H1 (cell line): ENCODE measurements at regions not wholly inside any gene's neighbourhood (a gene's known extent, or its start where the extent isn't known, plus 50 kb on each side); places are given as distances from the start of the nearest gene placed in this dataset.

Experiments used
- CTCF ChIA-PET: fragments of 300-600 bp; sonication (Branson Sonifier 250); formaldehyde crosslinking; loops from one replicate; lab custom pipeline; 2021; ENCODE audit not compliant: partially characterized antibody; lab: Charles Lee
- POLR2A ChIA-PET: fragments of 300-600 bp; sonication (Branson Sonifier 250); formaldehyde crosslinking; loops from one replicate; lab custom pipeline; 2021; ENCODE audit warnings: inconsistent platforms; ENCODE audit not compliant: partially characterized antibody; lab: Charles Lee
- DNase-seq, 2 experiments: peaks; one replicate each; pipeline versions ENCODE4 v3.0.0 to v3.0.0-alpha.2; 2010 to 2022; ENCODE audit warnings: low spot score in 2 of 2, low read depth in 1 of 2, mixed read lengths in 1 of 2
- FAIRE-seq: peaks from 2 replicates; lab custom pipeline; 2011; peaks lifted over from hg19 to GRCh38; lab: Jason Lieb, UNC
- H2AFZ ChIP-seq: 2 replicates; pipeline ENCODE4 v1.8.1; 2012; ENCODE audit warnings: low read length, inconsistent platforms
- H2AK5ac ChIP-seq: 2 replicates; pipeline ENCODE4 v1.6.1; 2013; ENCODE audit warnings: low read depth, low read length
- H2BK120ac ChIP-seq: replicated peaks from 2 replicates; pipeline ENCODE3; 2013; ENCODE audit warnings: low read depth, low read length, inconsistent platforms
- H2BK12ac ChIP-seq: 2 replicates; pipeline ENCODE4 v1.6.1; 2013; ENCODE audit warnings: low read depth, low read length
- H2BK15ac ChIP-seq: 2 replicates; pipeline ENCODE4 v1.6.1; 2013; ENCODE audit warnings: low read length
- H2BK20ac ChIP-seq: 2 replicates; pipeline ENCODE4 v1.6.1; 2013; ENCODE audit warnings: low read length
- H2BK5ac ChIP-seq: 2 replicates; pipeline ENCODE4 v1.6.1; 2013; ENCODE audit warnings: low read depth, low read length
- H3K14ac ChIP-seq: 2 replicates; pipeline ENCODE4 v1.6.1; 2013; ENCODE audit warnings: inconsistent platforms; ENCODE audit not compliant: insufficient read length
- H3K18ac ChIP-seq: 2 replicates; pipeline ENCODE4 v1.6.1; 2013; ENCODE audit warnings: low read length; ENCODE audit errors: extremely low read depth
- H3K23ac ChIP-seq: 2 replicates; pipeline ENCODE4 v1.6.1; 2013; ENCODE audit warnings: inconsistent platforms; ENCODE audit not compliant: insufficient read length
- H3K23me2 ChIP-seq: 2 replicates; pipeline ENCODE4 v1.6.1; 2013; ENCODE audit warnings: low read depth, low read length
- H3K27ac ChIP-seq: 2 replicates; pipeline ENCODE4 v1.6.1; 2011; ENCODE audit warnings: low read depth, low read length, inconsistent platforms
- H3K27me3 ChIP-seq, 4 experiments: replicated peaks in 1 of 4; 1 replicate in 1 of 4; 2 replicates in 3 of 4; pipeline versions ENCODE4 v1.6.1 to v1.8.1; 2011 to 2013; ENCODE audit warnings: low read length in 3 of 4, mild to moderate bottlenecking in 3 of 4, inconsistent platforms in 2 of 4, mixed read lengths in 2 of 4, moderate library complexity in 1 of 4; ENCODE audit not compliant: control insufficient read depth in 3 of 4, insufficient read depth in 3 of 4; ENCODE audit errors: extremely low read depth in 1 of 4
- H3K36me3 ChIP-seq, 4 experiments: 2 replicates each; pipeline versions ENCODE4 v1.6.1 to v1.8.1; 2011 to 2013; ENCODE audit warnings: mild to moderate bottlenecking in 4 of 4, low read length in 3 of 4, moderate library complexity in 2 of 4, control low read depth in 1 of 4, inconsistent platforms in 1 of 4; ENCODE audit not compliant: insufficient read depth in 4 of 4, control insufficient read depth in 2 of 4
- H3K4ac ChIP-seq: replicated peaks from 2 replicates; pipeline ENCODE3; 2013; ENCODE audit warnings: low read length, low read depth, mixed read lengths, inconsistent platforms; ENCODE audit not compliant: insufficient read length
- H3K4me1 ChIP-seq, 4 experiments: replicated peaks in 1 of 4; 1 replicate in 1 of 4; 2 replicates in 3 of 4; pipeline versions ENCODE4 v1.6.1 to v1.8.1; 2011 to 2013; ENCODE audit warnings: low read length in 3 of 4, inconsistent platforms in 2 of 4, mixed read lengths in 1 of 4; ENCODE audit not compliant: insufficient read depth in 4 of 4, control insufficient read depth in 3 of 4
- H3K4me2 ChIP-seq, 2 experiments: 2 replicates each; pipeline versions ENCODE4 v1.6.1 to v1.8.1; 2011 to 2013; ENCODE audit warnings: low read depth in 2 of 2, low read length in 2 of 2, control low read depth in 1 of 2, inconsistent platforms in 1 of 2, mild to moderate bottlenecking in 1 of 2; ENCODE audit not compliant: insufficient read depth in 1 of 2
- H3K4me3 ChIP-seq, 4 experiments: fragments of 200-600, 300-600 bp in 1 of 4; sonication (generic), shearing (Covaris generic), sonication (Bioruptor Twin) in 1 of 4; 2 replicates each; pipeline versions ENCODE4 v1.5.1 to v1.8.1; 2011 to 2016; ENCODE audit warnings: low read length in 4 of 4, low read depth in 3 of 4, control low read depth in 2 of 4, inconsistent platforms in 2 of 4, mild to moderate bottlenecking in 2 of 4, mixed read lengths in 1 of 4, moderate library complexity in 1 of 4; ENCODE audit not compliant: insufficient read depth in 2 of 4; ENCODE audit errors: extremely low read depth in 1 of 4
- H3K56ac ChIP-seq: replicated peaks from 2 replicates; pipeline ENCODE3; 2013; ENCODE audit warnings: low read depth, mild to moderate bottlenecking, mixed read lengths, low read length, inconsistent platforms; ENCODE audit not compliant: insufficient read length
- H3K79me1 ChIP-seq: 2 replicates; pipeline ENCODE4 v1.6.1; 2013; ENCODE audit warnings: low read depth, low read length, control low read depth
- H3K79me2 ChIP-seq, 2 experiments: 2 replicates each; pipeline versions ENCODE4 v1.6.1 to v1.8.1; 2012 to 2013; ENCODE audit warnings: low read length in 2 of 2, mild to moderate bottlenecking in 2 of 2, inconsistent platforms in 1 of 2; ENCODE audit not compliant: insufficient read depth in 2 of 2, control insufficient read depth in 1 of 2
- H3K9ac ChIP-seq, 4 experiments: replicated peaks in 1 of 4; 1 replicate in 1 of 4; 2 replicates in 3 of 4; pipeline versions ENCODE4 v1.6.1 to v1.8.1; 2011 to 2013; ENCODE audit warnings: low read depth in 3 of 4, low read length in 3 of 4, control low read depth in 2 of 4, mild to moderate bottlenecking in 2 of 4, moderate library complexity in 2 of 4, inconsistent platforms in 1 of 4; ENCODE audit errors: extremely low read depth in 1 of 4
- H3K9me3 ChIP-seq, 2 experiments: 2 replicates each; pipeline versions ENCODE4 v1.6.1 to v1.8.1; 2012 to 2013; ENCODE audit warnings: mild to moderate bottlenecking in 2 of 2, moderate library complexity in 2 of 2, control low read depth in 1 of 2, inconsistent platforms in 1 of 2, low read depth in 1 of 2, low read length in 1 of 2, mixed read lengths in 1 of 2; ENCODE audit not compliant: insufficient read depth in 2 of 2
- H4K20me1 ChIP-seq, 2 experiments: replicated peaks in 1 of 2; 2 replicates each; pipeline versions ENCODE3 to v1.8.1; 2011 to 2013; ENCODE audit warnings: inconsistent platforms in 2 of 2, low read length in 2 of 2, mild to moderate bottlenecking in 1 of 2; ENCODE audit not compliant: insufficient read depth in 2 of 2, control insufficient read depth in 1 of 2
- H4K5ac ChIP-seq: 2 replicates; pipeline ENCODE4 v1.6.1; 2013; ENCODE audit warnings: low read length, low read depth, mixed read lengths, inconsistent platforms; ENCODE audit not compliant: insufficient read length
- H4K8ac ChIP-seq: 2 replicates; pipeline ENCODE4 v1.8.0; 2013; ENCODE audit warnings: mild to moderate bottlenecking, moderate library complexity, low read length, inconsistent platforms; ENCODE audit not compliant: insufficient read depth; ENCODE audit errors: extremely low read depth
- H4K91ac ChIP-seq: replicated peaks from 2 replicates; pipeline ENCODE3; 2013; ENCODE audit warnings: low read length, mixed read lengths, inconsistent platforms; ENCODE audit not compliant: insufficient read length
- ASH2L ChIP-seq: fragments of 200-600, 300-600 bp; sonication (generic); IDR thresholded peaks from one replicate; pipeline ENCODE4 v1.7.1; 2017; ENCODE audit warnings: low read length
- BACH1 ChIP-seq: IDR thresholded peaks from 2 replicates; pipeline ENCODE4 v1.6.1; 2012; ENCODE audit warnings: low read length, improper control_type of control experiment
- CTBP2 ChIP-seq: IDR thresholded peaks from 2 replicates; pipeline ENCODE4 v1.7.0; 2011; ENCODE audit warnings: borderline replicate concordance, mild to moderate bottlenecking, moderate library complexity, mixed read lengths, low read length; ENCODE audit not compliant: insufficient read depth, insufficient read length
- GTF2F1 ChIP-seq: IDR thresholded peaks from 2 replicates; pipeline ENCODE4 v1.6.1; 2012; ENCODE audit warnings: low read depth, low read length, improper control_type of control experiment, borderline replicate concordance
- NANOG ChIP-seq: IDR thresholded peaks from 2 replicates; pipeline ENCODE4 v1.6.1; 2011; ENCODE audit warnings: low read length, low read depth, mild to moderate bottlenecking, inconsistent platforms; ENCODE audit not compliant: insufficient read depth, poor library complexity, severe bottlenecking
- POLR2A ChIP-seq, 2 experiments: IDR thresholded peaks; 1 replicate in 1 of 2; 2 replicates in 1 of 2; pipeline ENCODE4 v1.6.1; 2011; ENCODE audit warnings: low read depth in 2 of 2, low read length in 2 of 2, mild to moderate bottlenecking in 2 of 2; ENCODE audit errors: control extremely low read depth in 1 of 2
- POU5F1 ChIP-seq: IDR thresholded peaks from 2 replicates; pipeline ENCODE4 v1.6.1; 2011; ENCODE audit warnings: low read depth, mild to moderate bottlenecking, low read length, moderate library complexity
- RAD21 ChIP-seq, 2 experiments: IDR thresholded peaks in 1 of 2; conservative IDR thresholded peaks in 1 of 2; 2 replicates each; pipeline ENCODE4 v1.6.1; 2011; ENCODE audit warnings: low read depth in 2 of 2, low read length in 2 of 2, improper control_type of control experiment in 1 of 2, inconsistent platforms in 1 of 2, mild to moderate bottlenecking in 1 of 2, moderate library complexity in 1 of 2
- RFX5 ChIP-seq: IDR thresholded peaks from 2 replicates; pipeline ENCODE4 v1.6.1; 2011; ENCODE audit warnings: low read depth, low read length, improper control_type of control experiment, borderline replicate concordance
- TAF7 ChIP-seq: optimal IDR thresholded peaks from 2 replicates; pipeline ENCODE3; 2011; ENCODE audit warnings: low read depth, mild to moderate bottlenecking, inconsistent platforms, low read length, moderate library complexity, borderline replicate concordance
- TCF12 ChIP-seq: IDR thresholded peaks from 2 replicates; pipeline ENCODE4 v1.6.1; 2011; ENCODE audit warnings: low read depth, mild to moderate bottlenecking, low read length
- TF ChIP-seq, protein P1 (sequence below): IDR thresholded peaks from 2 replicates; pipeline ENCODE4 v1.6.1; 2011; ENCODE audit warnings: low read length, improper control_type of control experiment
- TF ChIP-seq, protein P2 (sequence below): IDR thresholded peaks from 2 replicates; pipeline ENCODE4 v1.6.1; 2012; ENCODE audit warnings: inconsistent platforms

DNA sequence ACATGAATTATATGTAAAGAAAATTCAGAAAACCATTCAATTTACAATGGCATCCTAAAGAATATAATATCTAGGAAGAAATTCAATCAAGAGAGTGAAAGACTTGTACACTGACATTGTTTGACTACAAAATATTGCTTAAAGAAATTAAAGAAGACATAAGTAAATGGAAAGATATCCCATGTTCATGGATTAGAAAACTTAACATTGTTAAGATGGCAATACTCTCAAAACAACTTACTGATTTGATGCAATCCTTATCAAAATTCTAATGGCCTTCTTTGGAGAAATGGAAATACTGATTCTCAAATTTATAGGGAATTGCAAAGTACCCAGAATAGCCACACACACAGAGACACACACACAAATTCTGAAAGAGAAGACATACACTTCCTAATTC, 298.3 kb upstream of the EXOC2 start:
- Histone ChIP-seq H2BK12ac (no peak overlapping the region), H3K4me2 (no peak overlapping the region), H3K4me3 (no peak overlapping the region), H2BK5ac (no peak overlapping the region), H3K27ac (no peak overlapping the region), H3K4me1 (no peaks in the 10 kb centered on the region), H4K20me1 (no peaks in the 10 kb centered on the region), H2AFZ (no peak overlapping the region), H2BK120ac (no peak overlapping the region), H4K91ac (no peak overlapping the region), H3K23me2 (no peaks in the 10 kb centered on the region), H3K9ac (no peak overlapping the region), H3K79me2 (no peaks in the 10 kb centered on the region), H4K8ac (no peak overlapping the region)
- CTCF ChIA-PET: no interaction called here
- TF ChIP-seq GTF2F1: no peak
- no peak for TF ChIP-seq CTBP2
- TF ChIP-seq BACH1: no peak
- TF ChIP-seq POU5F1: no peak
- TF ChIP-seq, protein P1, sequence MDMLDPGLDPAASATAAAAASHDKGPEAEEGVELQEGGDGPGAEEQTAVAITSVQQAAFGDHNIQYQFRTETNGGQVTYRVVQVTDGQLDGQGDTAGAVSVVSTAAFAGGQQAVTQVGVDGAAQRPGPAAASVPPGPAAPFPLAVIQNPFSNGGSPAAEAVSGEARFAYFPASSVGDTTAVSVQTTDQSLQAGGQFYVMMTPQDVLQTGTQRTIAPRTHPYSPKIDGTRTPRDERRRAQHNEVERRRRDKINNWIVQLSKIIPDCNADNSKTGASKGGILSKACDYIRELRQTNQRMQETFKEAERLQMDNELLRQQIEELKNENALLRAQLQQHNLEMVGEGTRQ: no peak
- no peak for TF ChIP-seq POLR2A (IDR thresholded peaks at IDR 0.05; ENCODE audit: control extremely low read depth in 1 of 2, low read depth in 2 of 2, low read length in 2 of 2)
- TF ChIP-seq ASH2L: no peak
- TF ChIP-seq TCF12: no peak
- TF ChIP-seq RFX5: no peak
- no peak for TF ChIP-seq RAD21 (IDR thresholded peaks at IDR 0.05 in 1 of 2, conservative IDR thresholded peaks at IDR 0.05 in 1 of 2; ENCODE audit: low read depth in 2 of 2, low read length in 2 of 2)
- TF ChIP-seq TAF7: no peak
- TF ChIP-seq, protein P2, sequence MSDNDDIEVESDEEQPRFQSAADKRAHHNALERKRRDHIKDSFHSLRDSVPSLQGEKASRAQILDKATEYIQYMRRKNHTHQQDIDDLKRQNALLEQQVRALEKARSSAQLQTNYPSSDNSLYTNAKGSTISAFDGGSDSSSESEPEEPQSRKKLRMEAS: no peak
- TF ChIP-seq NANOG: no peak
- TF ChIP-seq, all 59 proteins: peak for 0
- H2AK5ac ChIP-seq: no peak overlapping the region
- no peak overlapping the region for H2BK15ac ChIP-seq
- POLR2A ChIA-PET: no interaction called here
- DNase-seq: no peak
- no peak overlapping the region for H3K56ac ChIP-seq
- no peak overlapping the region for H3K23ac ChIP-seq
- no peaks in the 10 kb centered on the region for H3K79me1 ChIP-seq
- no peak overlapping the region for H3K4ac ChIP-seq
- no peaks in the 10 kb centered on the region for H3K36me3 ChIP-seq
- H3K18ac ChIP-seq: no peak overlapping the region
- no peak overlapping the region for H2BK20ac ChIP-seq
- H3K27me3 ChIP-seq: no peaks in the 10 kb centered on the region
- H3K9me3 ChIP-seq: no peaks in the 10 kb centered on the region
- no peak for FAIRE-seq
- H3K14ac ChIP-seq: no peak overlapping the region
- no peak overlapping the region for H4K5ac ChIP-seq
